HCT116 (cell line): ENCODE measurements at regions not wholly inside any gene's neighbourhood (a gene's known extent, or its start where the extent isn't known, plus 50 kb on each side); places are given as distances from the start of the nearest gene placed in this dataset.

ENCODE experiments used
- ATAC-seq: fragments of 200-7000 bp; cut with Tn5 transposase; 2 replicates; pipeline ENCODE4 v1.9.1; 2020; ENCODE audit warnings: mild to moderate bottlenecking, moderate library complexity
- BruUV-seq: library from RNA; stranded (reverse); fragments of 400-500 nt; replicated peaks from 2 replicates; lab custom pipeline; 2021; lab: Mats Ljungman, UMichigan
- CTCF ChIA-PET: fragments of 300-600 bp; sonication (Branson Sonifier 250); formaldehyde crosslinking; loops from one replicate; lab custom pipeline; 2021; ENCODE audit warnings: antibody characterized with exemption; lab: Charles Lee
- POLR2A ChIA-PET: fragments of 300-600, 350-600 bp; sonication (Branson Sonifier 250); formaldehyde crosslinking; loops from one replicate; lab custom pipeline; 2021; ENCODE audit warnings: antibody characterized with exemption; lab: Charles Lee
- RAD21 ChIA-PET, 2 experiments: fragments of 300-600 bp; sonication (Branson Sonifier 250); formaldehyde crosslinking; loops; one replicate each; lab custom pipeline; 2023; ENCODE audit warnings: low total read pairs in 2 of 2; ENCODE audit not compliant: uncharacterized antibody in 2 of 2, unreplicated experiment in 2 of 2, low non-redundant PET in 1 of 2; lab: Charles Lee
- DNase-seq: peaks from one replicate; pipeline ENCODE4 v3.0.0-alpha.2; 2010; ENCODE audit warnings: low read depth, low spot score
- H2AFZ ChIP-seq: fragments of 200-600 bp; shearing (Covaris generic), sonication (generic); 2 replicates; pipeline ENCODE4 v1.6.1; 2017; ENCODE audit warnings: low read depth, mixed run types, mixed read lengths, antibody characterized with exemption, low read length; ENCODE audit not compliant: poor library complexity, severe bottlenecking
- H3K27ac ChIP-seq: 2 replicates; pipeline ENCODE4 v1.5.1; 2012; ENCODE audit warnings: low read depth, low read length
- H3K27me3 ChIP-seq: fragments of 200-600 bp; sonication (generic); 2 replicates; pipeline ENCODE4 v1.6.1; 2016; ENCODE audit warnings: mixed run types, low read length, mixed read lengths; ENCODE audit not compliant: insufficient read depth
- H3K36me3 ChIP-seq, 2 experiments: fragments of 200-500 bp in 1 of 2; fragments of 200-600 bp in 1 of 2; sonication (Bioruptor generic) in 1 of 2; sonication (generic) in 1 of 2; 2 replicates each; pipeline versions ENCODE4 v1.5.1 to v1.6.1; 2014 to 2016; ENCODE audit warnings: low read length in 2 of 2, inconsistent platforms in 1 of 2, mixed read lengths in 1 of 2, mixed run types in 1 of 2; ENCODE audit not compliant: insufficient read depth in 2 of 2, control insufficient read depth in 1 of 2
- H3K4me1 ChIP-seq, 2 experiments: fragments of 200-600 bp in 1 of 2; sonication (generic) in 1 of 2; 2 replicates each; pipeline versions ENCODE4 v1.5.1 to v1.6.1; 2012 to 2017; ENCODE audit warnings: low read length in 2 of 2, inconsistent platforms in 1 of 2, mild to moderate bottlenecking in 1 of 2, mixed read lengths in 1 of 2, mixed run types in 1 of 2, moderate library complexity in 1 of 2; ENCODE audit not compliant: insufficient read depth in 2 of 2, control insufficient read depth in 1 of 2
- H3K4me2 ChIP-seq: fragments of 200-600 bp; sonication (generic); 2 replicates; pipeline ENCODE4 v1.6.1; 2017; ENCODE audit warnings: mixed run types, low read length, mixed read lengths
- H3K4me3 ChIP-seq, 2 experiments: fragments of 200-600 bp in 1 of 2; sonication (generic) in 1 of 2; replicated peaks in 1 of 2; 2 replicates each; pipeline ENCODE4 v1.5.1; 2011 to 2016; ENCODE audit warnings: low read length in 2 of 2, control low read depth in 1 of 2, low read depth in 1 of 2, mild to moderate bottlenecking in 1 of 2, mixed read lengths in 1 of 2, mixed run types in 1 of 2
- H3K79me2 ChIP-seq: fragments of 200-600 bp; sonication (generic); 2 replicates; pipeline ENCODE4 v1.6.1; 2017; ENCODE audit warnings: mild to moderate bottlenecking, mixed run types, low read length, moderate library complexity, mixed read lengths; ENCODE audit not compliant: insufficient read depth
- H3K9ac ChIP-seq: fragments of 200-600 bp; sonication (generic); 2 replicates; pipeline ENCODE4 v1.6.1; 2016; ENCODE audit warnings: low read length, mixed read lengths
- H3K9me2 ChIP-seq: fragments of 200-600 bp; sonication (generic), shearing (Covaris generic); 2 replicates; pipeline ENCODE4 v1.6.1; 2017; ENCODE audit warnings: mixed run types, mild to moderate bottlenecking, moderate library complexity; ENCODE audit not compliant: insufficient read depth
- H3K9me3 ChIP-seq, 2 experiments: fragments of 200-500 bp in 1 of 2; fragments of 200-600 bp in 1 of 2; sonication (Bioruptor generic) in 1 of 2; sonication (generic) in 1 of 2; 2 replicates each; pipeline ENCODE4 v1.6.1; 2014 to 2017; ENCODE audit warnings: low read length in 2 of 2, mixed read lengths in 2 of 2, inconsistent platforms in 1 of 2, low read depth in 1 of 2, mild to moderate bottlenecking in 1 of 2, mixed run types in 1 of 2, moderate library complexity in 1 of 2; ENCODE audit not compliant: control insufficient read depth in 1 of 2, insufficient read depth in 1 of 2
- H4K20me1 ChIP-seq: fragments of 200-600 bp; sonication (generic), shearing (Covaris generic); 2 replicates; pipeline ENCODE4 v1.6.1; 2017; ENCODE audit warnings: mixed run types, mild to moderate bottlenecking, moderate library complexity; ENCODE audit not compliant: insufficient read depth
- ATF3 ChIP-seq: IDR thresholded peaks from 2 replicates; pipeline ENCODE4 v1.6.1; 2012
- CEBPB ChIP-seq: IDR thresholded peaks from 2 replicates; pipeline ENCODE4 v1.6.1; 2012; ENCODE audit warnings: low read depth
- EGR1 ChIP-seq: IDR thresholded peaks from 2 replicates; pipeline ENCODE4 v1.6.1; 2012; ENCODE audit warnings: low read depth
- EZH2 ChIP-seq: fragments of 200-600 bp; sonication (generic); IDR thresholded peaks from 2 replicates; pipeline ENCODE4 v1.6.1; 2017; ENCODE audit warnings: antibody characterized with exemption, mixed run types
- FOSL1 ChIP-seq: IDR thresholded peaks from 2 replicates; pipeline ENCODE4 v1.6.1; 2012; ENCODE audit warnings: low read depth
- POLR2AphosphoS5 ChIP-seq: IDR thresholded peaks from 2 replicates; pipeline ENCODE4 v1.6.1; 2011; ENCODE audit warnings: mild to moderate bottlenecking, low read depth, low read length, moderate library complexity
- RAD21 ChIP-seq: IDR thresholded peaks from 2 replicates; pipeline ENCODE4 v1.6.1; 2012; ENCODE audit warnings: low read depth, mild to moderate bottlenecking
- SIN3A ChIP-seq: IDR thresholded peaks from 2 replicates; pipeline ENCODE4 v1.6.1; 2012; ENCODE audit warnings: low read depth
- SRF ChIP-seq: IDR thresholded peaks from 2 replicates; pipeline ENCODE4 v1.6.1; 2012; ENCODE audit warnings: low read depth
- ZBTB33 ChIP-seq: IDR thresholded peaks from 2 replicates; pipeline ENCODE4 v1.6.1; 2011; ENCODE audit warnings: mild to moderate bottlenecking, low read length, moderate library complexity; ENCODE audit not compliant: insufficient replicate concordance; ENCODE audit errors: extremely low read depth
- ZNF274 ChIP-seq: fragments of 200-500 bp; sonication (Bioruptor generic); IDR thresholded peaks from 2 replicates; pipeline ENCODE4 v1.6.1; 2014; ENCODE audit warnings: mild to moderate bottlenecking, low read depth, low read length, inconsistent platforms
- intact Hi-C: fragments of 100-400 bp; cut with micrococcal nuclease; formaldehyde crosslinking; loops from 2 replicates; pipeline ENCODE4 v1.10.0; 2022

DNA sequence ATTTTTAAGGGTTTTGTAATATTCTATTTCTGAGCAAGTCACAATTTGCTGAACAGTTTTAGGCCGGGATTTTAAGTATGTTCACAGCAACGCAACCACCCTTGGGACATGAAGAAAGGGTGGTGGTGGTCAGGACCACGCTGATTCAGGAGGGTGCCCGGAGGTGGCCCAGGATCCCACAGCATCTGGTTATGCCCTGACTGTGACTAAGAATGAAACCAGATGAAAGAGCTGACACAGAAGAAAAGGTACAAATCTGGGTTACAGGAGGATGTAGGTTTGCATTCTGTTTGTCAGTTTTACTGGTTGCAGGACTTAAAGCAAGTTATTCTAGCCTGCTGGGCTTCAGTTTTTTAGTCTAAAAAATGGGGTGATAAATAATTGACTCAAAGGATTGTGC lies 279.7 kb downstream of the CCSER2 start:
- Histone ChIP-seq H3K9me2 (no peaks in the 10 kb centered on the region), H3K4me2 (no peak overlapping the region), H3K79me2 (no peaks in the 10 kb centered on the region), H2AFZ (no peak overlapping the region), H3K4me1 (no peaks in the 10 kb centered on the region), H3K9me3 (no peaks in the 10 kb centered on the region), H3K4me3 (no peak overlapping the region), H3K27ac (no peak overlapping the region), H3K27me3 (peaks cover 47% of the 10 kb centered on the region), H3K9ac (no peak overlapping the region), H3K36me3 (no peaks in the 10 kb centered on the region), H4K20me1 (no peaks in the 10 kb centered on the region)
- ChIA-PET RAD21 (no interaction called here), POLR2A (no interaction called here), CTCF (no interaction called here)
- intact Hi-C loops = no loop called here
- DNase-seq = no peak
- ATAC-seq = no peak
- no TSS peak for BruUV-seq
- TF ChIP-seq ZNF274 (no peak), RAD21 (no peak), SIN3A (no peak), CEBPB (no peak), SRF (no peak), EZH2 (no peak), POLR2AphosphoS5 (no peak), ZBTB33 (no peak), ATF3 (no peak), FOSL1 (no peak), EGR1 (no peak)
